ENCODE measurements at regions not wholly inside any gene's neighbourhood (a gene's known extent, or its start where the extent isn't known, plus 50 kb on each side); places are given as distances from the start of the nearest gene placed in this dataset.

DNA sequence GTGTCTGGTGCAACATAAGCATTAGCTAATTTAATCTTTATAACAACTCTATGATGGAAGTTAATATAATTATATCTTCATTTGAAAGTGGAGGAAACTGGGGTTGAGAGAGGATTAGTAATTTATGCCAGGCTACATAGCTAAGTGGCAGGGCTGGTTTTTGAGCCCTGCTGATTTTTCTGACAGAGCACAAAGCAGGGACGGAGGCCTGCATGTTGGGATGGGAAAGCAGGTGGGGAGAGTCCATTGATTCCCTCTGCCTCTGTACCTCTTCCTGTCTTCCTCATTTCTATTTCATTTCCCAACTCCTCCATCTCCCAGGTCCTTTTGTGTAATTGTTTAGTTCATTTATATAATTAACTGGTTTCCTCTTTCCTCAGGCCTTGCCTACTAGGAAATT is 251.6 kb upstream of the ZPLD1 start:
- DNase-seq, result no peak

DNA sequence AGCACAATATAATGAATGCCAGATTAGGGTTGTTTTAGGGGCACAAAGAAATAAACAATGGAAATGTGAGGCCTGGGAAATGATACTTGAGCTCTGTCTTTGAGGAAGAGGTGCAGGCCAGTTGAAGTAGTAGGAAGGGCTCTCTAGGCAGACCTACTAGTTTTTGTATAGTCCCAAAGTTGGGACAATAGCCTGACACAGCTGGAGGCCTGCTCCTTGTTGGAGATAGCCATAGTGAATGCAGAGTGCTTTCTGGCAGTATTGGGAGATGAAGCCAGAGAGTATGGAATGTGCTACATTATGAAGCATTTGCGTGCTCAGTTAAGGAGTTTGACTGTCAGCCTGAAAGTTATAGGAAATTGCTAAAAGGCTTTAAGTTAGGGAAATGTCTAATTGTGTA is 251.2 kb upstream of the ZPLD1 start:
- DNase-seq, result no peak

DNA sequence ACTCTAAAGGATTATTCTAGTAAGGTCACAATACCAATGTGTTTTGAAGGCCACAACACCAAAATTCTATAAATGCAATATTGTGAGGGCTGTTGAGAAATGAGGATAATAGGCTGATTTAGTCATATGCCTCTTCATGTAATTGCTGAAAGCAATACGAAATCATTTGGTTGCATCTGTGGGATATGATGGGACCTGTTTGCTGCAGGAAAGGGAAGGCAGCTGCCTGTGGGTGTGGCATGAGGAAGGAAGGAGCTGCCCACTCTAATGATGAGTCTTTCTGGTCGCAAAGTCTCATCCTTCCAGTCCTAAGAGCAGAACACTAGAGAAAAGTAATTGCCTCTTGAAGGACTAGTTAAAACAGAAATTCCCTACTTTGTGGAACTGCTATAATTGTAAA is 245.3 kb upstream of the ZPLD1 start:
- no peak for DNase-seq

DNA sequence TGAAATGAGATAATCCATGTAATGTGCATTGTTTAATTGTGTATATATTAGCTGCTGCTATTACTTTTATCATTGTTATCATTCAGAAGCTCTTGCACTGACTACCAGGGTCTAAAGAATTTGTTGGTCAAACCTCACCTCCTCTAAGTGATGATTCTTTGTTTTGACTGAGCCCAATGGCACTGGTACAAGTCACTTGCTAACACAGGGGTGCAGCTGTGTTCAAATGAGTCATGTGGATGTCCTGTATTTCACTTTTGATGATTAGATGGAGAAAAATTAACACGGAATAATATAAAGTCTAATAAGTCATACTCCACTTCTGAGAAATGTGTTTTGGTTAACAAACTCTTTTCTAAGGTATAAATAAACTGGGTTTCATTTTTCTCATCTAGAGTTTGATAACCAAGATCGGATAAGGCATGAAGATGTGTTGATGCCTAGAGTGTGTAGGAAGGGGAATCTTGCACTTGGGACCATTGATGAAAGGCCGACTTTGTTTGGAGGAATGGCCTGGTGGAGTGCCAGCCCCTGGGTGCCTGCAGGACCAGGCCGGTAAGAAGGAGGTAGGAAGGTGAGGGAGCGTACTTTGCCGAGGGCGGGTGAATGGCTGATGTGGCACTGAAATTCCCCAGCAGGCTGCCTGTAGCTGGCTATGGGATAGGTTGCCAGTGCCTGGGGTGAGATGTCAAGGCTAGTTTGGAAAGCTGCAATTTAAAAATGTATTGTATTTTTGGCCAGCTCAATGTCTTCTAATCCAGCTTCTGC is 244.7 kb upstream of the ZPLD1 start:
- DNase-seq, result no peak

DNA sequence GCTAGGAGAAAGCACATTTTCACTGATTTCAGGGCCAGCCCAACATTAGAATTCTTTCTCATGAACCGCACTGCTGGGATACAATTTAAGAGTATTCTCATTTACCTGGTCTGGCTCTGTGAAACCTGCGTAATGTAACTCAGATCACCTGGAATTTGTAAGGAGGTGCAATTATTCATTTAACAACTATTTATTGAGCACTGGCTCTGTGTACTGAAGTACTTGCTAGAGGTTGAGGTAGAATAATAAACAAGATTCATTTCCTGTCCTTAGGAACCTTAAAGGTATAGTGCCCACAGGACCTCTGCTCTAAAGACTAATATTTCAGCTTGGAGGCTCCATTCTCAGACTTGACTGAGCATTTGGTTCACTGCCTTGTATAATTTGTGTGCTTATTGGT is 242.2 kb upstream of the ZPLD1 start:
- DNase-seq, result no peak

DNA sequence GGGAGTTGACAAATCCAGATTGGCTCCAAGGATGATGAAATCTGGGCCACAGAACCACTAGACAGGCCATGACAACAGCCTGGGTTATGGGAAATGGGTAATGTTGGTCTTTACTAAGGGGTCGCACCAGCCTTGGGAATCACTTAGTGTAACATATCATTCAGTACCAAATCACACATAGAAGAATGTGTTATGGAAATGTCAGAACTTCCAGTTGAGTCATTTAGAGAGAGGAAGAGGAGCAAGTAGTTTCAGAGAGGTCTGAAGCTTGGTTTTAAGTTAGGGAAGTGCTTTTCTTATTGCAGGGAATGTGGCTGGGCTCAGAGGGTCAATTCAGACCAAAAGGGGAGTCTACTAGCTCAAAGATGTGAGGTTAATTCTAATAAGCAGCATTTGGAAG is 241.6 kb upstream of the ZPLD1 start:
- DNase-seq, result no peak

DNA sequence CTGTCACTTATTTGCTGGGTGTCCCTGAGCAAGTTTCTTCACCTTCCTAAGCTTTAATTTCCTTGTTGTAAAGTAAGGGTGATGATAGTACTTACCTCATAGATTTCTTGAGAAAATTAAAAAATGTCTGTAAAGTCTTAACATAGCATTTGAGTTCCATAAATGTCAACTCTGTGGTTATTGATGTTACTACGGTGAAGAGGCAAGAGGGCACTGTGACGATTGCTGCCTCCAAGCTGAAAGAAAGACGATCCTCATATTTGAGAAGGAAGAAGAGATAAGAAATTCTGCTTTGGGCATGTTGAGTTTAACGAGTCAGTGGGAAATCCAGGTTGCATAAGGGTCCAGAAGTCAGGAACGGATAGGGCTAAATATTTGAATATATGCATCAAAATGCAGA is 240.8 kb upstream of the ZPLD1 start:
- no peak for DNase-seq

DNA sequence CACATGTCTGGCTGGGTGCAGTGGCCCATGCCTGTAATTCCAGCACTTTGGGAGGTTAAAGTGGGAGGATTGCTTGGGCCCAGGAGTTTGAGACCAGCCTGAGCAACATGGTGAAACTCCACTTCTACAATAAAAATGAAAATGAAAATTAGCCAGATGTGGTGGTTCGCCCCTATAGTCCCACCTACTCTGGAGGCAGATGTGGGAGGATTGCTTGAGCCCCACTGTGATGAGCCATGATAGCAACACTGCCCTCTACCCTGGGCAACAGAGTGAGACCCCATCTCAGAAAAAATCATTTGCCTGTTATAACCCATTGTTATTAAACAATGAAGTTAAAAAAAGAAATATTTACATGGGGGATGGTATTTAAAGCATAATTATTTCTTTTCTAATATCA is 240.1 kb upstream of the ZPLD1 start:
- DNase-seq, result no peak

DNA sequence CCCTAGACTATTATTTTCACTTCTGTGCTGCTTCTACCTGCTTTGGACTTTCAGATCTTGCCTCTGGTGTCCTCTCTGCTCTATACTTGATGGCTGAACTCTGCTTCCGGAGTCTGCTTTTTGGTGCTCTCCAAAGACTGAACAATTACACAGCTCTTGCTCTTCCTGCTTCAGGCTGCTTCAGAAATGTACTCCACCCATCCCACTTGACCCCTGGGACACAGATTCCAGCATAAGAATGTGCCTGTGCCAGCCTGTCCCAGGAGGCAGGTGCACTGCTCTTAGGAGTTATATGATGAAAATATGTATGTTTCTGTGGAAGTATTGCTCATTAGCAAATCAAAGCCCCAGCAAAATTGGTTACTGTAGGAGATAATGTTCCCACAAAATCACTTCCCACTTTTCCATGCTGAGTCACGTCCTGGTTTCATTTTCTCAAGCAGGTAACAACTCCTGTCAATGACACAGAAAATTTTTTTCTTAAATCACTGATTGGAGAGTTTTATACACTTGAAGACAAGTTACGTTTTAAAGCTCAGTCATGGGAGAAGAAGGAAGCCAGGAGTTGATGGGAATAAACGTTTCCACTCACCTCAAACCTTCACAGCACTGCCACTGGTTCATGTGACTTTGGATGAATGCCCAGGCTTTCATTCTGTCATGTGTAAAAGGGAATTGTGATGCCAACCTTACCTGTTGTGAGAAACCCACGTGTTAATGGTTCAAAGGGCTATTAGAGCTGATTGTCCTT is 239.4 kb upstream of the ZPLD1 start:
- DNase-seq, result no peak

DNA sequence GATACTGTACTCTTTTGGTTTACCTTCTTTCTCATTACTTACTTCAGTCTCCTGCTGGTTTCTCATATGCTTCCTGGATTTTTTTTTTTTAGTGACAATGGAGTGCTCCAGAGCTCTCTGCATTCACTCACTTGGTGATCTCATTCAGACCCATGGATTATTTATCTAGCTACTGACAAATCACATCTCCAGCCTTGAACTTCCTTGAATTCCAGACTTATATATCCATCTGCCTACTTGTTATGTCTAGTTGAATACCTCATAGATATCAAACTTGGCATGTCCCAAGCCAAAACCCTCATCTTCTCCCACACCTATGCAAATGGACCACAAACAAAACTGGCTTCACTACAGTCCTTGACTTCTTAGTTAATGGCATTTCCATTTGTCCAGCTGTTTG is 234.7 kb upstream of the ZPLD1 start:
- no peak for DNase-seq

DNA sequence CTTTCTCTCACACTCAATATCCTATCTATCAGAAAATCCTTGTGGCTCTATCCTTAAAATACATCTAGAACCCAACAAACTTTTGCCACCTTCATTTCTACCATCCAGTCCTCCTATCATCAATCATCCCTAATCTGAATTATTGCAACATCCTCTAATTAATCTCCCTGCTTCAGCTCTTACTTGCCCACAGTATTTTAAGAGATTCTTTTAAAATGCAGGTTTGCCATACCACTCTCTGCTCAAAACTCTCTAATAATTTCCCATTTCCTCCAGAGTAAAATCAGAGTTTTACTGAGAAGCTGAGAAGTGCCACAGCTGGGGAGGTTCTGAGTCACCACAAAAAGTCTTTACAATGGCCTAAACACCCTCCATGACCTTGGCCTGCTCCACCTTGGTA is 234.3 kb upstream of the ZPLD1 start:
- DNase-seq, result no peak

DNA sequence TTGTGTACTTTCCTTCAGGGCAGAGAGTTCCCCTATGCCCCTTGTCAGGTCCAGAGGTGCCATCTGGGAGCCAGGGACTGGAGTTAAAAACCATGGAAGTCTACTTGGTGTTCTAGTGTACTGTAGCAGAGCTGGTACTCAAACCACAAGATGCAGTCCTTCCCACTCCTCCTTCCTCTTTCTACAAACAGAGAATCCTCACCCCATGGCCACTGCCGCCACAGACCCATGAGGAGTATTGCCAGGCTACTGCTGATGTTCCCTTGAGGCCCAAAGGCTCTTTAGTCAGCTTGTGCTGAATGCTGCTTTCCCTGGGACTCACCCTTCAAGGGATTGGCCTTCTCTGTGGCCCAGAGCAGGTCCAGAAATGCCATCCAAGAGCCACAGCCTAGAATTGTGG is 229.2 kb upstream of the ZPLD1 start:
- no peak for DNase-seq

DNA sequence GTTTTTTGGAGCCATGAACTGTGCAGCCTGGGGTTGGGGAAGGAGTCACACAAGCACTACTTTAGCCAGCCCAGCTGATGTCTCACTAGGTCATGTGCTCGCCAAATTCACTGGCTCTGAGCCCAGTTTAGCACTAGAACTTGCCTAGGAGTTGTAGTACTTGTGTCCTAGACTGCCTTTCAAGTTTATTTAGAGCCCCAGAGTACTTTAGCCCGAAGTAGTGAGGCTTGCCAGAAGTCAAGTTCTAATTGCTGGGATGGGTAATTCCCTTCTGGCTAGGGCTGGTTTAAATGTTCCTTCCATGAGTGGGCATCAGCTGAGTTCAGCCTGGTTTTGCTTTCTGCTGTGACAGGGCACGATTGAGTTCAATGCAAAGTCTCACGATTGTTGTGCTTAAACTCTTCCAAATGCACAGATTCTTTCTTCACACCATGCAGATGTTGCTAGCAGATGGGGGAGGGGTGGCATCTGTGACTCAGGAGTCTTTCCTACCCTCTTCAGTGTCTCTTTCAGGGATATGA is 228.2 kb upstream of the ZPLD1 start:
- peak; percentile 29 for DNase-seq

DNA sequence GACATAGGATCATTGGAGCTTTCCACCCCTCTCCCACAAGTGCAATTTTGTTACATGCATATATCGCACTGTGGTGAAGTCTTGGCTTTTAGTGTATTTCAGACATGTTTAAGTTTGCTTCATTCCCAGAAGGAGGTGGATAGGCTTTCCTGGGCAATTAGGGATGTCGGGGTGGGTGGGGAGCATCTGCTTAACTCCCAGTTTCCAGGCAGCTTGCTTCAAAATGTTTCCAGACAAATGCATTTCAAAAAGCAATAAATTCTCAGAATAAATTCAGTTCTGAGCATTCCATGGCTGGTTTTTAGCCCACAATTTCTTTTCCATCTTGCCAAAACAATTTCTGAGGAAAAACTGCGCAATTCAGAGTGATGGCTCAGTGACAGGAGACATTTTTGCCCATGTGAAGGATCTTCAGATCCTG is 227.7 kb upstream of the ZPLD1 start:
- peak; percentile 32 for DNase-seq

DNA sequence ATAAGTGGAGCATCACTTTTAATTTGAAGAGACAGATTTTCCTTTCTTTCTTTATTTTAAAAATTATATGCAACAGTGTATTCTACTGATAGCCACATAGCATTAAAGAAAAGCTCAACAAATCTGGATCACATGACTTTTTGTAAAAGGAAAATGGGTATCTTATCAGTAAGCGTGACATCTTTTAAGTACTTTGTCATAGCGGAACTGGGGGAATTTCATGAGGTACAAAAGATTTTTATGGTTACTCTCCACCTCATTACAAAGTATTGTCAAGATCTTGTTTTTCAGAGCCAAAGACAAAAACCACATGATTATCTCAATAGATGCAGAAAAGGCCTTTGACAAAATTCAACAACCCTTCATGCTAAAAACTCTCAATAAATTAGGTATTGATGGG is 219.6 kb upstream of the ZPLD1 start:
- DNase-seq, result no peak

DNA sequence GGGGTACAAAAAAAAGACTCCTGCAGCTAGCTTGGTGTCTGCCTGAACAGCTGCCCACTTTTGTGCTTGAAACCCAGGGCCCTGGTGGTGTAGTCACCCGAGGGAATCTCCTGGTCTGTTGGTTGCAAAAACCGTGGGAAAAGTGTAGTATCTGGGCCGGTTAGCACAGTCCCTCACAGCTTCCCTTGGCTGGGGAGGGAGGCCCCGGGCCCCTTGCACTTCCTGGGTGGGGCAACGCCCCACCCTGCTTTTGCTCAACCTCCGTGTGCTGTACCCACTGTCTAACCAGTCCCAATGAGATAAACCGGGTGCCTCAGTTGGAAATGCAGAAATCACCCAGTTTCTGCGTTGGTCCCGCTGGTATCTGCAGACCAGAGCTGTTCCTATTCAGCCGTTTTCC is 211.7 kb upstream of the ZPLD1 start:
- no peak for DNase-seq

DNA sequence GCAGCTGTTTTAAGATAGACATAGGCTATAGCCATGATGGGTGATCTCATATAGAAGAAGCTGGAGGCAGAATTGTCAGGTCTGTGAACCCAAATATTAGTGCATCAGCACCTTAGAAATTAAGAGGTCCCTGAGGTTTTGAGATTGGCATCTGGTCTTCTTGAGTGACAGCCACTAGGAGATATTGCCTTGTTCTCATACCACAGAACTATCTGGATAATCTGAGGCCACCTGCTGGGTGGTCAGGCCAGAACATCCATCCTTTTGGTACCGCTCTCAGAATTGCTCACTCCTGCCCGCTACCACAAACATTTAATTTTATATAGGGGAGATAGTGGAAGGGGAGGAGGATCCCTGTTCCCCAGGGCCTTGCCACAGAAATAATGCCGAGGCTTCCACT is 210.6 kb upstream of the ZPLD1 start:
- DNase-seq, result no peak

DNA sequence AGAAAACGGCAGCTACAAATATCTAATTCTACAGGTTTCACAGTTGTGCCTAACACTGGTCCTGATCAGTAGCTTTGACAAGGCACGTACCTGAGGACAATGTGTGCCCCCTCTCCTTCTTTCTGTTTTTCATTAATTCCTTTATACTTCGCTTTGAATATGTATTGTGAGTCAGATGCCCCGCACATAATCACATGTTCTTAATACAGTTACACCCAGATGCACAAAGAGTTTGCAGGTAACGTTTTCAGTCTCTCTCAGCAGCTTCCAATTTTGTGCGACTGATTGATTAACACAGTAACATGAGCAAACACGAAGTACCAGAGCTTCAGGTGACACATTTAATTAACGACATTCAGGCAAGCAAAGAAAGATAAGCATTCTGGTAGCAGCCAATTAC is 209.8 kb upstream of the ZPLD1 start:
- DNase-seq, result no peak

DNA sequence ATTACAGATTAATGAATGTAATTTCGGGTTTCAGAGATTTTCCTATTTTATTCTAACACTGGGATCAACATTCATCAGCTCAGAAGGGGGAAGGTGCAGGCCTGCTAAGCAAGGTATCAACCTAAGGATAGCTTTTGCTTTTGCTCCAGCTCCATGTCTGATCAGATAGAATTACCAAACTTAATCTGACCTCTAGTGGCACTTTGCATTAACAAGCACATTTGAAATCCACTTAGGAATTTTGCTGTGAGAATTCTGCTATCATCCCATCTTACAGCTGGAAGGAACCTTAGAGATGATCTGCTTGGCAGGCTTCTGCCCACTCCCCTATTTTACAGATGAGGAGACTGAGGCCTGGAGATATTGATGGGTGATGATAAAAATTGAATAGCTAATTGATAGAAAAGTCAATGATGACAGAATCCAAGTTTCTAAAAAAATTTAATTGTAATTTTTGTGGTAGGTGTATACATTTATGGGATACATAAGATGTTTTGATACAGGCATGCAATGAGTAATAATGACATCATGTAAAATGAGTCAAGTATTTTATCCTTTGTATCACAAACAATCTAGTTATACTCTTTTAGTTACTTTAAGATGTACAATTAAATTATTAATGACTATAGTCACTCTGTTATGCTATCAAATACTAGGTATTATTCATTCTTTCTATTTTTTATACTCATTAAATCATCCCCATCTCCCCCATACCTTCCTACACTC is 209.2 kb upstream of the ZPLD1 start:
- peak; percentile 48 for DNase-seq

DNA sequence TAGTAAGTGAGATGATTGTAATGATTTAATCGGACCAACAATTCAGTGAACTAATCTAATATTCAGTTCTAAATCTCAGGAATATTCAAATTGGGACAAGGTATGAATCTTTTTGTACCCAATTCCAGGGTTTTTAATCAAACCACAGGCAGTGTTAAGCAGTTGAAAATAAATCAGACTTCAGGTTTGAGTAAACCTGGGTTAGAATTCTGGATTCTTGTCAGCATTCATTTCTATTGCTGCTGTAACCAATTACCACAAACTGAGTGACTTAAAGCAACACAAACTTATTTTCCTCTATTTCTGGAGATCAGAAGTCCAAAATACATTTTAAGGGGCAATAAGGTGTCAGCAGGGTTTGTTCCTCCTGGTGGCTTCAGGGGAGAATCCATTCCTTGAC is 208.4 kb upstream of the ZPLD1 start:
- no peak for DNase-seq

DNA sequence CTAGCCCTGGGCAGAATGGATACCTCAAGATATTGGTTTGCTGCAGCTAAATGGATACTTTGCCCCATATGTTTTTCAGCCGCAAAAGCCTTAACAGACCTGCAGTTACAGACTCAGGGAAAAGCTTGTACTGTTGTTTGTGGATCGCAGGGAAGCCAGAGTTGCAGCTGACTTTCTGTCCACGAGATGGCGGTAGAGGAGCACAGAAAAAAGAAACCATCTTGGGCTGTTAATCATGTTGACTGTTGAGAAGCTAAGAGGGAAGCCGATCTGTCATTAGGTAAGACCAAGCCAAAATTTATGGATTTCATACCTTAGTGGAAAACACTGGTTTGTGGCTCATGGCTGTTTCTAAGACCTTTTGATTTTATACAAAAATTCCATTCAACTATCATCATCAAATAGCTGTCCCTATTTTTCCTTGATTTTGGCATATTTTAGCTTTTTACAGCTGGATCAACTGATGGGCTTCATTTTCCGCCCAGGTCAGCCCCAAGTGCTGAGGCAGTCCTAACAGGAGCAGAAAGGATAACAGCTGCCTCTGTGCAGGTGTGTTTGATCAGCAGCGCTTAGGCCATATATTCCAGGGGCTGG is 205.7 kb upstream of the ZPLD1 start:
- peak; percentile 84 for DNase-seq

DNA sequence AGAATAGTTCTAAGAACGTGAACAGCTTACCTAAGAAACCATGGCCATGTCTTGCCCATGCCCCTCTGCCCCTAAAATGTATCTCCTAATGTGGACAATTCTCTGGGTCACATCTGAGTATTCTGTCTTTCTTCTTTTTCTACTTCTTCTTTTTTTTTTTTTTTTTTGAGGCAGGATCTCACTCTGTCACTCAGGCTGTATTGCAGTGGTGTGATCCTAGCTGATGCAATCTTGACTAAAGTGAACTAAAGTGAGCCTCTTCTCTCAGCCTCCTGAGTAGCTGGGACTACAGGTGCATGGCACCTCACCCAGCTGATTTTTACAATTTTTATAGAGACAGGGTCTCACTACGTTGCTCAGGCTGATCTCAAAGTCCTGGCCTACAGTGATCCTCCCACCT is 204.8 kb upstream of the ZPLD1 start:
- DNase-seq, result no peak
